GM13976 (cell line): ENCODE measurements at regions not wholly inside any gene's neighbourhood (a gene's known extent, or its start where the extent isn't known, plus 50 kb on each side); places are given as distances from the start of the nearest gene placed in this dataset.

Experiments used
- DNase-seq: peaks from one replicate; pipeline ENCODE4 v3.0.0; 2012; ENCODE audit warnings: low spot score
- in situ Hi-C: fragments of 300-500 bp; cut with MboI; formaldehyde crosslinking; loops from one replicate; pipeline ENCODE4 v1.12.0; 2022; ENCODE audit warnings: low sequenced_read_pairs, mixed read lengths, inconsistent platforms; ENCODE audit not compliant: unreplicated experiment
- TF ChIP-seq, protein P1 (sequence below): IDR thresholded peaks from 2 replicates; pipeline ENCODE4 v1.5.1; 2012; ENCODE audit warnings: borderline replicate concordance, mild to moderate bottlenecking; ENCODE audit not compliant: insufficient read depth; ENCODE audit errors: extremely low read depth, missing control alignments, control extremely low read depth

DNA sequence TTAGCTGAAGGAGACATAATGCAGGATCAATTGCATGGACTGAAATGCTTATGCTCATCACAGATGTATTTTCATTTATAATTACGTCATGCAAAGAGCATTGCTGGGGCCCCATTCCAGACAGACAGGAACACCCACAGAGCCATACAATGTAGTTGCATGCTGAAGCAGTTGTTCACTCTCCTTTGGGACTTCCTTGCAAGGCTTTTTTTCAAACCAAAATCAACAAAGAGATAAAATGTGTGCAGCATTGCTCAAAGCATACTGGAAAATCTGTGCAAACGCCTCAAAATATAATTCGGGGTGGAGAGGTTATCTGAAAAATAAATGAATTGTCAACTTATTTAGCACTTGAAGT lies 463.2 kb downstream of the CDH2 start:
- TF ChIP-seq, protein P1, sequence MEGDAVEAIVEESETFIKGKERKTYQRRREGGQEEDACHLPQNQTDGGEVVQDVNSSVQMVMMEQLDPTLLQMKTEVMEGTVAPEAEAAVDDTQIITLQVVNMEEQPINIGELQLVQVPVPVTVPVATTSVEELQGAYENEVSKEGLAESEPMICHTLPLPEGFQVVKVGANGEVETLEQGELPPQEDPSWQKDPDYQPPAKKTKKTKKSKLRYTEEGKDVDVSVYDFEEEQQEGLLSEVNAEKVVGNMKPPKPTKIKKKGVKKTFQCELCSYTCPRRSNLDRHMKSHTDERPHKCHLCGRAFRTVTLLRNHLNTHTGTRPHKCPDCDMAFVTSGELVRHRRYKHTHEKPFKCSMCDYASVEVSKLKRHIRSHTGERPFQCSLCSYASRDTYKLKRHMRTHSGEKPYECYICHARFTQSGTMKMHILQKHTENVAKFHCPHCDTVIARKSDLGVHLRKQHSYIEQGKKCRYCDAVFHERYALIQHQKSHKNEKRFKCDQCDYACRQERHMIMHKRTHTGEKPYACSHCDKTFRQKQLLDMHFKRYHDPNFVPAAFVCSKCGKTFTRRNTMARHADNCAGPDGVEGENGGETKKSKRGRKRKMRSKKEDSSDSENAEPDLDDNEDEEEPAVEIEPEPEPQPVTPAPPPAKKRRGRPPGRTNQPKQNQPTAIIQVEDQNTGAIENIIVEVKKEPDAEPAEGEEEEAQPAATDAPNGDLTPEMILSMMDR: no peak
- DNase-seq: no peak
- in situ Hi-C loops: no loop called here

DNA sequence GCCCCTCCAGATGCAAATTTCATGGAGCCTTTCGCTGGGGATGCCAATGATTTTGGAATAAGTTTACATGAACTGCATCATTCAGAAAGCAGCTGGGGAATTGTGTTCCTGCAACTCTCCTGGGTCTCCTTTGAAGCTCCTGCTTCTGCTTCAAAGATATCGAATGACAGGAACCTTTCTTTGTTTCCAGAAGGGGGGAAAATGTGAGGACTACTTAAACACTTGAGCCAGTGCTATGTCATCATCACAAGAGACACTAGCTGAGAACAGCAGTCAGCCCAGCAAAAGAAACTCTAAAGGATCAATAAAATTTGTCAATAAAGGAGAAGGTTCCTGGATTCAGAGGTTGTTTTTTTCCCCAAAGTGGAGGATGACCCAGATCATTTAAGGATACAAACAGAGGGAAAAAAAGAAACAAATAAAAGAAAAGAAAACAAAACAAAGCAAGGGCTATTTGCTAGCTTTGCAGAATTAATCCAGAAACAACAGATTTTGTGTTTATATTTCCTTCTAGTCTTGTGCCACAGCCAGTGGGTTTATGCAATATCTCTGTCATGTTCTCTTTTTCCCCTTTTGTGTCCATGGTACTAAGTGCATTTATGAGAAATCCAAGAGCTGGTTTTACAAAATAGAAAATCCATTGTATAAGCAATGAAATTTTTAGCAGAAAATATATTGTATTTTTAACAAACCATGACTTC lies 463.7 kb downstream of the CDH2 start:
- TF ChIP-seq, protein P1: no peak
- no peak for DNase-seq
- in situ Hi-C loops: no loop called here

DNA sequence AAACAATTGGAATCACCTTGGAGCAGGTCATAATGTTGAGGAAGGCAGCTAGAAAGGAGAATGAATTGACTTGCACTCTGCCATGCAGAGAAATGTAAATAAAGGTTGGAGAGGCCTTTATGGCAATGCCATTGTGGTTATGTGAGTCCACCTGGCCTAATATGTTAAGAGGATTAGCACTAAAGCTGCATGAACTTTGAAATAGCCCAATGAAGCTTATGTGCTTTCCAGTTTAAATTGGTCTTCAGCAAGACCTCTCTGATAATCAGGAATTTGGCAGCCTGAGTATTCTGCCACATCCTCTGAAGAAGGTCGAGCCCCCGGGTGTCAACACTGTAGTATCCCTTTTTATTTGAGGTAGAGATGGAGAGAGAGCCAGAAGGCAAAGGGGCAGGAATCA lies 464.9 kb downstream of the CDH2 start:
- no peak for DNase-seq
- TF ChIP-seq, protein P1: no peak
- in situ Hi-C loops: no loop called here

DNA sequence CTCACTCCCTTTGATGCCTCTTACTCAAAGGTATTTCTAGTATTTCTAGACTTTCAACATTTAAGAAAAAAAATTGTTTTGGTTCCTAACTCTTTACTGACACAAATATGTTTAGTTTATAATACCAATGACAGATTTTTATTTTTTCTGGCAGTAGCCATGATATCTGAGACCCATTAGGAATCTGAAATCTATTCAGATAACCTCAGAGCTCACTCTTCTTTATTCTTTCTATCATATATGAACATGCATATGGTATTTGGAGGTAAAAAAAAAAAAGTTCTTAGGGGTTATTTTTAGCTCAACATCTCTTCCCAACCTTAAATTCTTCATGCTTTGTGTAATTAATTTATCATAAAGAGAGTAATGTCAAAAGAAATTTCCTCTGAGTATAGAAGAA lies 465.5 kb downstream of the CDH2 start:
- in situ Hi-C loops: no loop called here
- no peak for DNase-seq
- TF ChIP-seq, protein P1: no peak

DNA sequence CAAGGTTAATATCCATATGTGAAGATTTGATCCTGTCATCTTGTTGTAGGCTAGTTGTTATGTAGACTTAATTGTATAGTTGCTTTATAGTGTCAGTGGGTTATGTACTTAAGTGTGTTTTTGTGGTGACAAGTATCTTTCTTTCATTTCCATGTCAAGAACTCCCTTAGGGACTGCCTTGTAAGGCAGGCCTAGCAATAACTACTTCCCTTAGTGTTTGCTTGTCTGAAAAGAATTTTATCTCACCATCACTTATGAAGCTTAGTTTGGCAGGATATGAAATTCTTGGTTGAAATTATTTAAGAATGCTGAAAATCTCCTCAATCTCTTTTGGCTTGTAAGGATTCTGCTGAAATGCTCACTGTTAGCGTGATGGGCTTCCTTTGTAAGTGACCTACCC lies 467.6 kb downstream of the CDH2 start:
- no peak for DNase-seq
- in situ Hi-C loops: no loop called here

DNA sequence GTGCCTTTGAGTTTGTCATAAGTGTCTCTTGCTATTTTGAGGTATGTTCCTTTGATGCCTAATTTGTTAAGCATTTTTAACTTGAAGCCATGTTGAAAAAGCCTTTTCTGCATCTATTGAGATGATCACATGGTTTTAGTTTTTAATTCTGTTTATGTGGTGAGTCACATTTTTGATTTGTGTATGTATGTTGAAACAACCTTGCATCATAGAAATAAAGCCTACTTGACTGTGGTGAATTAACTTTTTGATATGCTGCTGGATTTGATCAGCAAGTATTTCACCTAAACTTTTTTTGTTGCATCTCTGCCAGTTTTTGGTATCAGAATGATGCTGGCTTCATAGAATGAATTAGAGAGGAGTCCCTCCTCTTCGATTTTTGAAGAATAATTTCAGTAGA lies 469.7 kb downstream of the CDH2 start:
- TF ChIP-seq, protein P1: no peak
- no peak for DNase-seq
- in situ Hi-C loops: no loop called here

More for the DNA sequence above, 467.6 kb downstream of the CDH2 start:
- TF ChIP-seq, protein P1: no peak

DNA sequence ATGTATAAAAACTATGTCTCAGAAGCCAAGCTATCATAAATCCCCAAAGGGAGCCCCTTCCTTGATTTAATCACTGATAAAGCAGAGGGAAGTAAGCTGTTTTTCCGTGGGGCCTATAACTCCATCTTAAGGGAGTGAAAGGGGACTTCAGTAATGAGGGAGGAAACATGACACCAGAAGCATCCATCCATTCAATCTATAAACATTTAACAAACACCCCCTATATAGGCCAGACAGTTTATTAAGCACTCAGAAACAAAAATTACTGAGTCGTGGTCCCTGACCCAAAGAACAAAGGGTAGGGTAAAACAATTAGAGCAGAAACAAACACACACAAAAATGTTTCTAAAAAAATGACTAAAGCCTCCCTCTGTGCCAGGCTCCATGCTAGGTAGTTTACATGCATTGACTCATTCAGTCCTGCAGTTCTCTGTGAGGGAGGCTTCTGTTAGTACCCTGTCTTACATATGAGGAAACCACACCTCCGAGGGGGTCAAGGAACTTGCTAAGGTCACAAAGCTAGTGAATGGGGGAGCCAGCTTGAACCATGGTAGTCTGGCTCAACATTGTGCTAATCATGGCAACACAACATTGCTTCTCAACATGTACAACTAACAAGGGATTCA lies 472.1 kb downstream of the CDH2 start:
- in situ Hi-C loops: no loop called here
- TF ChIP-seq, protein P1: no peak
- no peak for DNase-seq
